Thoracic aorta (tissue), 2 donors: ENCODE measurements at regions not wholly inside any gene's neighbourhood (a gene's known extent, or its start where the extent isn't known, plus 50 kb on each side); places are given as distances from the start of the nearest gene placed in this dataset.
"Not testable (repeated sequence)": the region's sequence is repeated elsewhere in the genome, so short reads cannot be mapped to it uniquely, and the experiment has no call there.

Source experiments
- ATAC-seq: fragments of 150-250 bp; one replicate; pipeline ENCODE4 v1.8.0; 2017; ENCODE audit warnings: low read depth; ENCODE audit not compliant: insufficient number of reproducible peaks, low FRiP score
- DNase-seq: peaks from one replicate; pipeline ENCODE4 v3.0.0-alpha.2; 2020; ENCODE audit warnings: low spot score
- H3K27ac ChIP-seq, 2 donors: fragments of 200-600 bp; sonication (generic); 1 replicate in 1 of 2; 2 replicates in 1 of 2; pipeline ENCODE4 v1.5.1; 2016; ENCODE audit warnings: mild to moderate bottlenecking in 2 of 2, moderate library complexity in 2 of 2
- H3K27me3 ChIP-seq: fragments of 200-600 bp; sonication (generic); replicated peaks from 2 replicates; pipeline ENCODE4 v1.6.0; 2016; ENCODE audit warnings: mild to moderate bottlenecking; ENCODE audit not compliant: insufficient read depth
- H3K36me3 ChIP-seq: fragments of 200-600 bp; sonication (generic); one replicate; pipeline ENCODE4 v1.5.1; 2016
- H3K4me1 ChIP-seq, 2 donors: fragments of 200-600 bp; sonication (generic); 1 replicate in 1 of 2; 2 replicates in 1 of 2; pipeline versions ENCODE4 v1.5.1 to v1.6.0; 2016; ENCODE audit warnings: low read depth in 2 of 2, mild to moderate bottlenecking in 1 of 2; ENCODE audit not compliant: control insufficient read depth in 1 of 2
- H3K4me3 ChIP-seq: fragments of 200-600 bp; sonication (generic); 2 replicates; pipeline ENCODE4 v1.5.1; 2016; ENCODE audit warnings: mild to moderate bottlenecking
- H3K9me3 ChIP-seq: fragments of 200-600 bp; sonication (generic); 2 replicates; pipeline ENCODE4 v1.5.1; 2016
- CTCF ChIP-seq: fragments of 200-600 bp; sonication (generic); IDR thresholded peaks from one replicate; pipeline ENCODE4 v1.5.1; 2019; ENCODE audit warnings: antibody characterized with exemption

GRCh38 chrX:115840729-115841409, 279.9 kb downstream of the PLS3 start:
- H3K27me3 ChIP-seq, H3K4me3 ChIP-seq, ATAC-seq, DNase-seq, H3K4me1 ChIP-seq, H3K27ac ChIP-seq, H3K36me3 ChIP-seq, H3K9me3 ChIP-seq: not testable (repeated sequence)

GRCh38 chrX:115850986-115851385, 290.0 kb downstream of the PLS3 start:
- not testable (repeated sequence) for H3K4me1 ChIP-seq, H3K27me3 ChIP-seq, H3K9me3 ChIP-seq, H3K36me3 ChIP-seq, DNase-seq, ATAC-seq, H3K27ac ChIP-seq, H3K4me3 ChIP-seq

GRCh38 chrX:115853260-115853659, 292.3 kb downstream of the PLS3 start:
- H3K36me3 ChIP-seq, DNase-seq, H3K9me3 ChIP-seq, H3K27ac ChIP-seq, ATAC-seq, H3K27me3 ChIP-seq, H3K4me3 ChIP-seq, H3K4me1 ChIP-seq: not testable (repeated sequence)

GRCh38 chrX:115881170-115881569, 289.4 kb upstream of the AGTR2 start:
- not testable (repeated sequence) for H3K4me3 ChIP-seq, DNase-seq, ATAC-seq, H3K36me3 ChIP-seq, H3K27ac ChIP-seq, H3K27me3 ChIP-seq, H3K9me3 ChIP-seq, H3K4me1 ChIP-seq

- H3K9me3 ChIP-seq, H3K27ac ChIP-seq, DNase-seq, ATAC-seq, H3K27me3 ChIP-seq, H3K4me1 ChIP-seq, H3K4me3 ChIP-seq, H3K36me3 ChIP-seq: not testable (repeated sequence)
Measured at GRCh38 chrX:115884121-115884520, 286.4 kb upstream of the AGTR2 start.

GRCh38 chrX:115888041-115888440, 282.5 kb upstream of the AGTR2 start:
- H3K36me3 ChIP-seq, H3K4me1 ChIP-seq, DNase-seq, ATAC-seq, H3K4me3 ChIP-seq, H3K9me3 ChIP-seq, H3K27ac ChIP-seq, H3K27me3 ChIP-seq: not testable (repeated sequence)

- H3K4me1 ChIP-seq, H3K27me3 ChIP-seq, H3K9me3 ChIP-seq, H3K27ac ChIP-seq, ATAC-seq, H3K4me3 ChIP-seq, H3K36me3 ChIP-seq, DNase-seq: not testable (repeated sequence)
Measured at GRCh38 chrX:115888519-115888918, 282.0 kb upstream of the AGTR2 start.

- no peak overlapping the region for H3K4me3 ChIP-seq
- H3K36me3 ChIP-seq: peaks cover 4% of the 10 kb centered on the region
- no peak for TF ChIP-seq CTCF
- H3K4me1 ChIP-seq: no peaks in the 10 kb centered on the region
- no peak overlapping the region for H3K27ac ChIP-seq
- DNase-seq (no peak), ATAC-seq (no peak)
- no peaks in the 10 kb centered on the region for H3K9me3 ChIP-seq
- H3K27me3 ChIP-seq: no peaks in the 10 kb centered on the region
Measured at GRCh38 chrX:115889121-115889890, 281.2 kb upstream of the AGTR2 start.
